ENCODE measurements at regions not wholly inside any gene's neighbourhood (a gene's known extent, or its start where the extent isn't known, plus 50 kb on each side); places are given as distances from the start of the nearest gene placed in this dataset.

DNA sequence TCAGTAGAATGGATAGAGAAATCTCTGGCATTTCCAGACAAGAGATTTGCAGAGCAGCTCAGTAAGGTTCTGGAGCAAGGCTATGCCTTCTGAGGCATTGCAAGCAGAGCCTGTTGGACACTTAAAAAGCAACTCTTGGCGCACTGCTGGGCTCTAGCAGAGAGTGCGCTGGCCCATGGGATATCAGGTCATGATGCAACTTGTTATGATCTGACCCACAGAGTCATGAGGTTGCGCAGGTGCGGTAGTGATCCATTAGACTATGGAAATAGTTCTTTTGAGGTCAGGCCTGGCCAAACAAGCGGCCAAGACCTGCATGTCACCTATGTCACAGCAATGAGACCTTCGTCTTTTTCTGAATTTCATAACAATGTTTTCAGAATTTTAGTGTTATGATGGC lies 168.6 kb downstream of the TMTC3 start:
- DNase-seq (ENCODE audit: low read depth in 3 of 3), result no peak

GRCh38 chr12:88313554-88313953 lies 171.4 kb downstream of the TMTC3 start:
- DNase-seq (ENCODE audit: low read depth in 3 of 3), result no peak

GRCh38 chr12:88314706-88315105 lies 172.6 kb downstream of the TMTC3 start:
- DNase-seq (ENCODE audit: low read depth in 3 of 3), result no peak

DNA sequence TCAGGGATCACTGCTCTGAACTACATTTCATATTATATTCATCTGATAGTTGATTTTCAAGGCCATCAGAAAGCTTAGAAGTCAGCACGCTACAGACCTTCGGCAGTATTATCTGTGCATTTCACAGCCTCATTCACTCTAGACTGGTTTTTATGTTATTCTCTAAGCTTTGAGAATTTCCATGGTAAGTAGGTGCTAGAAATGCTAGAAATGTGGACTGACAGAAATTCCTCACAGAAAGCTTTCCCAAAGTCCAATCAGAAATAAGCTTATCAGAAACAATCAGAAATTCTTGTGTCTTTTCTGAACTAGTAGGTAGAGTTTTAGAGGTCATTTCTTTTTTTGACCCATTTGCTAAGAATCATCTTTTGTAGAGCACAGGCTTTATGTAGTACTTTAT lies 176.6 kb downstream of the TMTC3 start:
- DNase-seq (ENCODE audit: low read depth in 3 of 3), result no peak

GRCh38 chr12:88325076-88325815 lies 183.1 kb downstream of the TMTC3 start:
- no peak for DNase-seq (ENCODE audit: low read depth in 3 of 3)

GRCh38 chr12:88325816-88326189 lies 183.7 kb downstream of the TMTC3 start:
- no peak for DNase-seq (ENCODE audit: low read depth in 3 of 3)

DNA sequence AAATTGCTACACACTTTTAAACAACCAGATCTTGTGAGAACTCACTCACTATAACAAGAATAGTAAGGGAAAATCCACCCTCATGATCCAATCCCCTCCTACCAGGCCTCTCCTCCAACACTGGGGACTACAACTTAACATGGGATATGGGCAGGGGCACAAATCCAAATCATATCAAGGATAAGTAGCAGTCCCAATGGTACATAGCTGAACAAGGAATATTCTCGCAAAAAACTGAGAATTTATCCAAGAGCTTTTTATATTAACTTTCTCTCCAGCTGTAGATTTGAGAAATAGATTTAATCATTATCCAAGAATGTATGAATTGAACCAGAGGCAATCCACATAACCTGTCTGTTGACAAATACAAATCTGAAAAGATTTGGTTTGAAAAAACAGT lies 185.2 kb downstream of the TMTC3 start:
- no peak for DNase-seq (ENCODE audit: low read depth in 3 of 3)

DNA sequence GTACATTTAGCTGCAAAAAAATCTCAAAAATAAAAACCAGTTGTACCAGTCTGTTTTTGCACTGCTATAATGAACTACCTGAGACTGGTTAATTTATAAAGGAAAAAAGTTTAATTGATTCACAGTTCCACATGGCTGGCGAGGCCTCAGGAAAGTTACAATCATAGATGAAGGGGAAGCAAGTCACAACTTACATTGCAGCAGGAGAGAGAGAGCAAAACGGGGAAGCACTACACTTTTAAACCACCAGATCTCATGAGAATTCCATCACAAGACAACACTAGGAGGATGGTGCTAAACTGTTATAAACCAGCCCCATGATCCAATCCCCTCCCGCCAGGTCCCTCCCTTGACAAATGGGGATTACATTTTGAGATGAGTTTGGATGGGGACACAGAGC lies 186.0 kb downstream of the TMTC3 start:
- DNase-seq (ENCODE audit: low read depth in 3 of 3), result no peak

GRCh38 chr12:88329833-88330232 lies 187.7 kb downstream of the TMTC3 start:
- no peak for DNase-seq (ENCODE audit: low read depth in 3 of 3)

GRCh38 chr12:88334271-88334670 lies 192.2 kb downstream of the TMTC3 start:
- no peak for DNase-seq (ENCODE audit: low read depth in 3 of 3)

DNA sequence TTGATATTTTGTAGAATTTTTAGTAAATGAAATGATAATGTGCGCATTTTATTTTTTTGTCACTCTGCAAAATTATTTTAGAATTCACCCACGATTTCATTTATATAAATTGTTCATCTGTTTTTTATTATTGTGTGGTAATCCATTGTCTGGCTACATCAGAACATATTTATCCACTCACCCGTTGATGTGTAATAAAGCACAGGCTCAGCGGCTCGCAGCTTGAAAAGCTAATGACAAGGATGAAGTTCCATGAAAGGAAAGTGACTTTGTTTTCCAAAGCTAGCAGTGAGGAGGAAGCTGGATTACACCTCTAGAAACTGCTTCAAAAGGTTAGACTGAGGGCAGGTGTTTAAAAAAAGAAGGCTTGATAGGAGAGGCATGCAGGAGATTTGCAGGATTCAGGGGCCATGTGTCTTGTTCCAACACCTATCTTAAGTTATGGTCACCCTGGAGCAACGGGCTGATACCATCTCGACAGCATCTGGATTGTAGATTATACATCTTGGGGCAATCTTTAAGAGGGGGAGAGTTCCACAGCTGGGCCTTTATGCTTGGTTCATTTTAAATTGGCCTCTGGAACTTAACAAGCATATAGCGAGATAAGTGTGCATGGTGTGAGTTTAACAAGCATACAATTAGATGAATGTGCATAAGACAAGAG lies 194.1 kb downstream of the TMTC3 start:
- no peak for DNase-seq (ENCODE audit: low read depth in 3 of 3)

GRCh38 chr12:88338486-88338885 lies 196.4 kb downstream of the TMTC3 start:
- DNase-seq (ENCODE audit: low read depth in 3 of 3), result no peak

DNA sequence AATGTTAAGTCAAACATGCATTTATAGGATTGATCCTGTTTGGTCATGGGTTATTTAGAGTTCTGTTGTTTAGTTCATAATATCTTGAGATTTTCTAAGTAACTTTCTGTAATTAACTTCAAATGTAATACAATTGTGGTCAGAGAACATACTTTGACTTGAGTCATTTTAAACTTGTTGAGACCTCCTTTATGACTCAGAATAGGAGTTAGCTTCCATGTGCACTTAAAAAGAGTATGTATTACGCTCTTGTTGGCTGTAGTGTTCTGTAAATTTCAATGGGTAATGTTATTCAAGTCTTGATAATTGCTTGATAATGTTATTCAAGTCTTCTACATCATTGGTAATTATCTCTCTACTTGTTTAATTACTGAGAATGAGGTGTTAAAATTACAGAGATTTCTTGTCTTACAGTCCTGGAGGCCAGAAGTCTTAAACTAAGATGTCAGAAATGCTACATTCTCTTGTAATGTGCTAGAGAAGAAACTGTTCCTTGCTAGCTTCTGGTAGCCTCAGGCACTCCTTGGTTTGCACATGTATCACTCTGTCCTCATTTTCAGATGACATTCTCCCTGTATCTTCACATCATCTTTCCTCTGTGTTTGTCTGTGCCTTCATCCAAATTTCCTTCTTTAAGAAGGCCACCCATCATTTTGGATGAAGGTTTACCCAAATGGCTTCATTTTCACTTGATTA lies 197.3 kb downstream of the TMTC3 start:
- DNase-seq (ENCODE audit: low read depth in 3 of 3), result no peak

DNA sequence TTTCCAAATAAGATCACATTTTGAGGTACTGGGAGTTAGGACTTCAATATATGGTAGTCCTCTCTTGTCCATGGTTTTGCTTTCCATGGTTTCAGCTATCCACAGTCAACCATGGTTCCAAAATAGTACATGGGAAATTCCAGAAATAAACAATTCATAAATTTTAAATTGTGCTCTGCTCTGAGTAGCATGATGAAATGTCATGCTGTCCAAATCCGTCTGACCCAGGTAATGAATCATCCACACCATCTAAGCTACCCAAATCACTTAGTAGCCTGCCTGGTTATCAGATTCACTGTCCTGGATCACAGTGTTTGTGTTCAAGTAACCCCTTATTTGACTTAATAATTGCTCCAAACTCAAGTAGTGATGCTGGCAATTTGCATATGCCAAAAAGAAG lies 197.9 kb downstream of the TMTC3 start:
- DNase-seq (ENCODE audit: low read depth in 3 of 3), result no peak

GRCh38 chr12:88342251-88342806 lies 200.2 kb downstream of the TMTC3 start:
- DNase-seq (ENCODE audit: low read depth in 3 of 3), result no peak

- no peak for DNase-seq (ENCODE audit: low read depth in 3 of 3)
These were observed 209.0 kb downstream of the TMTC3 start for GRCh38 chr12:88351146-88351545.

GRCh38 chr12:88354691-88355090 lies 212.6 kb downstream of the TMTC3 start:
- no peak for DNase-seq (ENCODE audit: low read depth in 3 of 3)

GRCh38 chr12:88360343-88360742 lies 218.2 kb downstream of the TMTC3 start:
- no peak for DNase-seq (ENCODE audit: low read depth in 3 of 3)

DNA sequence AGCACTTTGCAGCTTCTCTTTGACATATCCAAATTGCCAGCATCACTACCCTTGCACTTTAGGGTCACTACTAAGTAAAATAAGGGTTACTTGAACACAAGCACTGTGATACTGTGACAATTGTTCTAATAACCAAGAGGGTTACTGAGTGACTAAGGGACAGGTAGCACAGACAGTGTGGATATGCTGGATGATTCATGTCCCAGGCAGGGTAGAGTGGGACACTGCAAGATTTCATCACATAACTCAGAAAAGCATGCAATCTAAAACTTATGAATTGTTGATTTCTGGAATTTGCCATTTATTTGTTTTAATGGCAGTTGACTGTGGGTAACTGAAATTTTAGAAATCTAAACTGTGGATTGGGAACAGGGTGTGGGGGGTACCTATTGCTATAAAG lies 218.8 kb downstream of the KITLG start:
- DNase-seq (ENCODE audit: low read depth in 3 of 3), result no peak

GRCh38 chr12:88362439-88362838 lies 217.8 kb downstream of the KITLG start:
- DNase-seq (ENCODE audit: low read depth in 3 of 3), result no peak

DNA sequence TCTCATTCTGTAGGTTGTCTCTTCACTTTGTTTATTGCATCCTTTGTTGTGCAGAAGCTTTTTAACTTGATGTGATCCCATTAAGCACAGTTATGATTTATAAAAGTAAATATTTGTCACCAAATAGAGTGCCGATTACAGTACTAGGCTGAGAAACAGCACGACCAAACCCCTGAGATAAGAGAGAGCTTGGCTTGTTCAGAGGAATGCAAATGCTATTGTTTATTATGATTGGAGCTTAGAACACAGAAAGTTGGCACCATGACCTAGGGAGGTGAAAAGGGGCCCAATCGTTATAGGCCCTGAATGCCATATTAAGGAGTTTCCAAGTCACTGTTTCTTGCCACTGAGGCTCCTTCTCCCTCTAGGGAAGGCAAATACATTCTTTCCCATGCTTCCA lies 214.9 kb downstream of the KITLG start:
- DNase-seq (ENCODE audit: low read depth in 3 of 3), result no peak

DNA sequence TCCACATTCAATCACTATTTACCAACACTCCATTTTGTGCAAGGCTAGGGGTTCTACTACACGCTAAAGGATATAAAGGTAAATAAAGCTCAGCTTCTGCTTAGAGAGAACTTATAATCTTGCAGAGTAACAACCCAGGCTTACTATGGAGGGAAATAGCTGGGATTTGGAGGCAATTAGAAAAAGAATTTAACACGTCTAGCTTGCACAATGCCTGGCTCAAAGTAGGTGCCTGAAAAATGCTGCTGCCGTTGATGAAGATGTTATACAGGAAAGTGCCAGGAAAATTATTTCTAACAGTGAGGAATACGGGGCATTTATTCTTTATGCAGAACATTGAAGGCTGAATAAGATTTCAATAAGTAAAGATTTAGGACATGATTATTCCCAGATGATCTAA lies 214.2 kb downstream of the KITLG start:
- DNase-seq (ENCODE audit: low read depth in 3 of 3), result no peak

DNA sequence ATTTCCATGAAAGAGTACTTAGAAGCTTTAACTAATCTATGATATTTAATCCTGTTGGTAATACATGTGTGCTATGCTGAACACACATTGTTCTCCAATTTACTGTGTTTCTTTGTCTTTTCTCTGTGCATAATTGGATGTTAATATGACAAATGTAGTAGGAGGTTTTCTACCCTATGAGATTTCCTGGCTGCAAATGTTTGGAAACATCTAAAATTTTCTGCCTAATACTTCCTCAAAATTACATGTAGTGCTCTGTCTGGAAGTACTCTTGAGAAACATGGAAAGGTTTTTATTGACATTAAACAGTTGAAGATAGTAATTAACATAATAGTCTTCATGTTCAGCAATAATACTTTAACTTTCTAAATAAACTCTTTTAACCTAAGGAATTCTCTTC lies 213.0 kb downstream of the KITLG start:
- no peak for DNase-seq (ENCODE audit: low read depth in 3 of 3)
